ENCODE measurements at regions not wholly inside any gene's neighbourhood (a gene's known extent, or its start where the extent isn't known, plus 50 kb on each side); places are given as distances from the start of the nearest gene placed in this dataset.

GRCh38 chr4:20122198-20122988 lies 129.3 kb upstream of the SLIT2 start:
- TF ChIP-seq CTCF (IDR thresholded peaks at IDR 0.05) = no peak
- H3K27me3 ChIP-seq (replicated peaks; ENCODE audit: insufficient read depth) = no peaks in the 10 kb centered on the region
- no peaks in the 10 kb centered on the region for H3K4me1 ChIP-seq (ENCODE audit: control insufficient read depth in 1 of 2, low read depth in 2 of 2)
- DNase-seq (ENCODE audit: low spot score) = no peak
- no peak overlapping the region for H3K4me3 ChIP-seq
- H3K27ac ChIP-seq = no peak overlapping the region
- no peak for ATAC-seq (ENCODE audit: insufficient number of reproducible peaks, low FRiP score, low read depth)
- H3K36me3 ChIP-seq = no peaks in the 10 kb centered on the region
- no peaks in the 10 kb centered on the region for H3K9me3 ChIP-seq

GRCh38 chr4:20119141-20119540 lies 132.6 kb upstream of the SLIT2 start:
- Histone ChIP-seq H3K4me1 (ENCODE audit: control insufficient read depth in 1 of 2, low read depth in 2 of 2) (no peaks in the 10 kb centered on the region), H3K36me3 (no peaks in the 10 kb centered on the region), H3K9me3 (no peaks in the 10 kb centered on the region), H3K27me3 (replicated peaks; ENCODE audit: insufficient read depth) (no peaks in the 10 kb centered on the region), H3K4me3 (no peak overlapping the region), H3K27ac (no peak overlapping the region)
- DNase-seq (ENCODE audit: low spot score) = no peak
- no peak for TF ChIP-seq CTCF (IDR thresholded peaks at IDR 0.05)
- ATAC-seq (ENCODE audit: insufficient number of reproducible peaks, low FRiP score, low read depth) = no peak

DNA sequence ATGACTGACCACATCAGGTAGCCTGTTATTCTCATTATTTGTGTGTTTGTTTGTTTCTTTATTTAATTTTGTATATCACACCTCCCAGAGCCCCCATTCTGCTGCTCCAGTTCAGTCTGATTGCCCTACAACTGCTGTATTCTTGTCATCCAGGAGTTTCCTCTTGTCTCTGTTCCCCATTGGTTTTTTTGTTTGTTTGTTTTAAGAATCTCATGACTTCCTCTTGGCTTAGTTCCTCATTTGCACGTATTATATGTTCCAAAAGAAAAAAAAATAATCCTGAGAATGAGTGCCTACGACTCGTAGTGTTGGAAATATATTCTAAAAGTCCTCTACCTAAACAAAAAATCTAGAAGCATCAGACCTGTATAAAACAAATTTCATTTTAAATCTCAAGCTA lies 142.3 kb upstream of the SLIT2 start:
- no peaks in the 10 kb centered on the region for H3K36me3 ChIP-seq
- DNase-seq (ENCODE audit: low spot score) (no peak), ATAC-seq (ENCODE audit: insufficient number of reproducible peaks, low FRiP score, low read depth) (no peak)
- TF ChIP-seq CTCF (IDR thresholded peaks at IDR 0.05) = no peak
- no peaks in the 10 kb centered on the region for H3K27me3 ChIP-seq (replicated peaks; ENCODE audit: insufficient read depth)
- no peaks in the 10 kb centered on the region for H3K9me3 ChIP-seq
- no peaks in the 10 kb centered on the region for H3K4me1 ChIP-seq (ENCODE audit: control insufficient read depth in 1 of 2, low read depth in 2 of 2)
- no peak overlapping the region for H3K4me3 ChIP-seq
- no peak overlapping the region for H3K27ac ChIP-seq

- Histone ChIP-seq H3K4me3 (no peak overlapping the region), H3K27me3 (replicated peaks; ENCODE audit: insufficient read depth) (no peaks in the 10 kb centered on the region), H3K9me3 (no peaks in the 10 kb centered on the region), H3K36me3 (no peaks in the 10 kb centered on the region), H3K27ac (no peak overlapping the region), H3K4me1 (ENCODE audit: control insufficient read depth in 1 of 2, low read depth in 2 of 2) (no peaks in the 10 kb centered on the region)
- ATAC-seq (ENCODE audit: insufficient number of reproducible peaks, low FRiP score, low read depth) (no peak), DNase-seq (ENCODE audit: low spot score) (no peak)
- no peak for TF ChIP-seq CTCF (IDR thresholded peaks at IDR 0.05)
Measured at GRCh38 chr4:20106921-20107320, 144.8 kb upstream of the SLIT2 start.

DNA sequence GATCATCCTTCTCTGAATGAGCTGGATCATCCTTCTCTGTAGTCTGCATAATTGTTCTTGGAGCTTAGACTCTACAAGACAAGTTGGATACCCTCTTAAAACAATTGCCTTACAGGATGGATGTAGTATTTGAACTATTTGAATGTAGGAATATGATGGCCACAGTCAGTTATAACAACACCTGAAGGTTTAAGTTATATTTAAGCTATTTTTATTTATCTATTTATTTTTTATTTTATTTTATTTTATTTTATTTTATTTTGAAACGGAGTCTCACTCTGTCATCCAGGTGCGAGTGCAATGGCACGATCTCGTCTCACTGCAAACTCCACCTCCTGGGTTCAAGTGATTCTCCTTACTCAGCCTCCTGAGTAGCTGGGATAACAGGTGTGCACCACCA lies 149.9 kb upstream of the SLIT2 start:
- no peaks in the 10 kb centered on the region for H3K36me3 ChIP-seq
- no peak overlapping the region for H3K4me3 ChIP-seq
- H3K4me1 ChIP-seq (ENCODE audit: control insufficient read depth in 1 of 2, low read depth in 2 of 2) = no peaks in the 10 kb centered on the region
- H3K27ac ChIP-seq = no peak overlapping the region
- ATAC-seq (ENCODE audit: insufficient number of reproducible peaks, low FRiP score, low read depth) = no peak
- no peaks in the 10 kb centered on the region for H3K27me3 ChIP-seq (replicated peaks; ENCODE audit: insufficient read depth)
- H3K9me3 ChIP-seq = no peaks in the 10 kb centered on the region
- no peak for DNase-seq (ENCODE audit: low spot score)
- no peak for TF ChIP-seq CTCF (IDR thresholded peaks at IDR 0.05)
